ENCODE measurements at regions not wholly inside any gene's neighbourhood (a gene's known extent, or its start where the extent isn't known, plus 50 kb on each side); places are given as distances from the start of the nearest gene placed in this dataset.

GRCh38 chr4:43089730-43090129 lies 197.2 kb downstream of the GRXCR1 start:
- DNase-seq (ENCODE audit: low read depth) = no peak
- H3K4me3 ChIP-seq (ENCODE audit: low read depth, low read length) = no peak overlapping the region
- TF ChIP-seq CTCF (IDR thresholded peaks at IDR 0.05; ENCODE audit: low read depth, low read length, missing control alignments) = no peak

GRCh38 chr4:43103048-43103447 lies 210.5 kb downstream of the GRXCR1 start:
- H3K4me3 ChIP-seq (ENCODE audit: low read depth, low read length) = no peak overlapping the region
- TF ChIP-seq CTCF (IDR thresholded peaks at IDR 0.05; ENCODE audit: low read depth, low read length, missing control alignments) = no peak
- DNase-seq (ENCODE audit: low read depth) = no peak

- TF ChIP-seq CTCF (IDR thresholded peaks at IDR 0.05; ENCODE audit: low read depth, low read length, missing control alignments) = no peak
- DNase-seq (ENCODE audit: low read depth) = no peak
- H3K4me3 ChIP-seq (ENCODE audit: low read depth, low read length) = no peak overlapping the region
Observed at GRCh38 chr4:43112139-43112538, 219.6 kb downstream of the GRXCR1 start.

- TF ChIP-seq CTCF (IDR thresholded peaks at IDR 0.05; ENCODE audit: low read depth, low read length, missing control alignments) = no peak
- H3K4me3 ChIP-seq (ENCODE audit: low read depth, low read length) = no peak overlapping the region
- DNase-seq (ENCODE audit: low read depth) = no peak
Observed at GRCh38 chr4:43113196-43113595, 220.7 kb downstream of the GRXCR1 start.

GRCh38 chr4:43126595-43126994 lies 234.1 kb downstream of the GRXCR1 start:
- no peak for DNase-seq (ENCODE audit: low read depth)
- no peak for TF ChIP-seq CTCF (IDR thresholded peaks at IDR 0.05; ENCODE audit: low read depth, low read length, missing control alignments)

GRCh38 chr4:43130228-43131021 lies 237.9 kb downstream of the GRXCR1 start:
- H3K4me3 ChIP-seq (ENCODE audit: low read depth, low read length) = no peak overlapping the region
- no peak for TF ChIP-seq CTCF (IDR thresholded peaks at IDR 0.05; ENCODE audit: low read depth, low read length, missing control alignments)
- DNase-seq (ENCODE audit: low read depth) = no peak

More at GRCh38 chr4:43126595-43126994, 234.1 kb downstream of the GRXCR1 start:
- H3K4me3 ChIP-seq (ENCODE audit: low read depth, low read length) = no peak overlapping the region

Measured in GM12864 (cell line).